HepG2 (cell line): ENCODE measurements at regions not wholly inside any gene's neighbourhood (a gene's known extent, or its start where the extent isn't known, plus 50 kb on each side); places are given as distances from the start of the nearest gene placed in this dataset.

Experiments
- ATAC-seq: fragments of 200-7000 bp; cut with Tn5 transposase; 3 replicates; pipeline ENCODE4 v1.9.1; 2020; ENCODE audit warnings: mild to moderate bottlenecking, moderate library complexity
- BruUV-seq: library from RNA; stranded (reverse); fragments of 400-500 nt; replicated peaks from 2 replicates; lab custom pipeline; 2021; lab: Mats Ljungman, UMichigan
- CTCF ChIA-PET: fragments of 300-600 bp; formaldehyde crosslinking; extraction: SDS; loops from one replicate; lab custom pipeline; 2021; ENCODE audit warnings: low total read pairs, inconsistent platforms, low intra/inter-chr PET ratio; lab: Yijun Ruan, JAX
- POLR2A ChIA-PET: fragments of 350-600 bp; sonication (Branson Sonifier 250); formaldehyde crosslinking; loops from one replicate; lab custom pipeline; 2020; ENCODE audit warnings: antibody characterized with exemption, inconsistent platforms; lab: Yijun Ruan, JAX
- DNase-seq: peaks from one replicate; pipeline ENCODE4 v3.0.0-alpha.2; 2015; ENCODE audit warnings: low spot score
- FAIRE-seq: peaks from 3 replicates; lab custom pipeline; 2011; peaks lifted over from hg19 to GRCh38; lab: Jason Lieb, UNC
- H2AFZ ChIP-seq: one replicate; pipeline ENCODE4 v1.6.1; 2011; ENCODE audit warnings: low read length, inconsistent platforms
- H3K27ac ChIP-seq: fragments of 300-600 bp; 3 replicates; pipeline ENCODE4 v1.8.0; 2011; ENCODE audit warnings: mixed run types, mild to moderate bottlenecking, mixed read lengths, low read length, inconsistent platforms; ENCODE audit not compliant: insufficient read depth; ENCODE audit errors: extremely low read length
- H3K27me3 ChIP-seq, 2 experiments: fragments of 200-600 bp in 1 of 2; 2 replicates in 1 of 2; 3 replicates in 1 of 2; pipeline versions ENCODE4 v1.6.0 to v1.8.0; 2011; ENCODE audit warnings: low read length in 2 of 2, mild to moderate bottlenecking in 2 of 2, moderate library complexity in 2 of 2, inconsistent platforms in 1 of 2; ENCODE audit not compliant: insufficient read depth in 2 of 2, control insufficient read depth in 1 of 2
- H3K36me3 ChIP-seq, 2 experiments: fragments of 200-600 bp in 1 of 2; replicated peaks in 1 of 2; 2 replicates in 1 of 2; 3 replicates in 1 of 2; pipeline versions ENCODE4 v1.5.1 to v1.8.0; 2011; ENCODE audit warnings: low read length in 2 of 2, inconsistent platforms in 1 of 2; ENCODE audit not compliant: insufficient read depth in 2 of 2, control insufficient read depth in 1 of 2
- H3K4me1 ChIP-seq: 2 replicates; pipeline ENCODE4 v1.5.1; 2012; ENCODE audit warnings: low read length, inconsistent platforms; ENCODE audit not compliant: insufficient read depth
- H3K4me2 ChIP-seq: 2 replicates; pipeline ENCODE4 v1.6.0; 2011; ENCODE audit warnings: low read depth, low read length, inconsistent platforms
- H3K4me3 ChIP-seq, 3 experiments: fragments of 200-600 bp in 1 of 3; sonication (generic), shearing (Covaris generic) in 1 of 3; replicated peaks in 1 of 3; 2 replicates each; pipeline ENCODE4 v1.5.1; 2011 to 2016; ENCODE audit warnings: low read length in 3 of 3, inconsistent platforms in 2 of 3, low read depth in 2 of 3, mild to moderate bottlenecking in 2 of 3, control low read depth in 1 of 3, mixed read lengths in 1 of 3; ENCODE audit not compliant: insufficient read depth in 1 of 3
- H3K79me2 ChIP-seq: one replicate; pipeline ENCODE4 v1.6.1; 2011; ENCODE audit warnings: low read length, inconsistent platforms; ENCODE audit not compliant: insufficient read depth
- H3K9ac ChIP-seq: 2 replicates; pipeline ENCODE4 v1.6.0; 2011; ENCODE audit warnings: mild to moderate bottlenecking, low read depth, low read length, inconsistent platforms; ENCODE audit not compliant: insufficient read depth
- H3K9me3 ChIP-seq: 2 replicates; pipeline ENCODE4 v1.5.1; 2012; ENCODE audit warnings: mild to moderate bottlenecking, low read length
- H4K20me1 ChIP-seq: 2 replicates; pipeline ENCODE4 v1.6.0; 2011; ENCODE audit warnings: inconsistent platforms, mild to moderate bottlenecking, low read length, moderate library complexity; ENCODE audit not compliant: insufficient read depth
- FOXP1 ChIP-seq, 2 experiments: fragments of 450-650 bp in 1 of 2; IDR thresholded peaks; 2 replicates each; pipeline ENCODE4 v1.6.1; 2017 to 2018; ENCODE audit warnings: antibody characterized with exemption in 1 of 2
- HMGA1 ChIP-seq: sonication (generic); formaldehyde crosslinking; conservative IDR thresholded peaks from 2 replicates; pipeline ENCODE4 v1.4.0; 2020; ENCODE audit warnings: missing genetic modification reagents
- MAFK ChIP-seq, 2 experiments: IDR thresholded peaks in 1 of 2; conservative IDR thresholded peaks in 1 of 2; 2 replicates each; pipeline ENCODE4 v1.6.1; 2011; ENCODE audit warnings: improper control_type of control experiment in 2 of 2, low read length in 2 of 2
- THAP11 ChIP-seq: IDR thresholded peaks from 2 replicates; pipeline ENCODE4 v1.6.1; 2016; ENCODE audit warnings: missing biosample characterization, missing genetic modification reagents
- ZEB1 ChIP-seq: IDR thresholded peaks from 2 replicates; pipeline ENCODE4 v1.6.1; 2012; ENCODE audit warnings: mild to moderate bottlenecking, low read depth, inconsistent platforms; ENCODE audit not compliant: insufficient replicate concordance
- ZFP36 ChIP-seq: fragments of 150-350 bp; IDR thresholded peaks from 2 replicates; pipeline ENCODE4 v1.6.1; 2018; ENCODE audit warnings: borderline replicate concordance, low read length, low read depth; ENCODE audit not compliant: partially characterized antibody
- ZNF382 ChIP-seq: sonication (generic); formaldehyde crosslinking; IDR thresholded peaks from 2 replicates; pipeline ENCODE4 v1.5.0; 2020; ENCODE audit warnings: missing genetic modification reagents, mild to moderate bottlenecking, borderline replicate concordance
- ZNF674 ChIP-seq: sonication (generic); formaldehyde crosslinking; IDR thresholded peaks from 2 replicates; pipeline ENCODE4 v1.5.0; 2020; ENCODE audit warnings: low read depth, mild to moderate bottlenecking, missing genetic modification reagents
- ZNF703 ChIP-seq: sonication (generic); formaldehyde crosslinking; IDR thresholded peaks from 2 replicates; pipeline ENCODE4 v1.5.1; 2020; ENCODE audit warnings: missing genetic modification reagents, mild to moderate bottlenecking, moderate library complexity, borderline replicate concordance
- WGBS: methylation state at CpG from one replicate; pipeline ENCODE4 v1.1.6; 2017; ENCODE audit warnings: low lambda C conversion rate; 5-methylcytosine and 5-hydroxymethylcytosine counted together
- in situ Hi-C: cut with HindIII; loops from 2 replicates; pipeline ENCODE4 v1.10.0; 2017; ENCODE audit warnings: low pct_unique_long_range_greater_than_20kb; ENCODE audit not compliant: extremely low pct_ligation_motif_present
- intact Hi-C: fragments of 100-400 bp; cut with micrococcal nuclease; formaldehyde crosslinking; loops from one replicate; pipeline ENCODE4 v1.10.0; 2022; ENCODE audit not compliant: unreplicated experiment
- TF ChIP-seq, protein P1 (sequence below), 2 experiments: sonication (generic) in 1 of 2; formaldehyde crosslinking in 1 of 2; IDR thresholded peaks; 2 replicates each; pipeline versions ENCODE4 v1.5.1 to v1.6.1; 2011 to 2020; ENCODE audit warnings: borderline replicate concordance in 1 of 2, low read depth in 1 of 2, low read length in 1 of 2, mild to moderate bottlenecking in 1 of 2, missing genetic modification reagents in 1 of 2, moderate library complexity in 1 of 2

DNA sequence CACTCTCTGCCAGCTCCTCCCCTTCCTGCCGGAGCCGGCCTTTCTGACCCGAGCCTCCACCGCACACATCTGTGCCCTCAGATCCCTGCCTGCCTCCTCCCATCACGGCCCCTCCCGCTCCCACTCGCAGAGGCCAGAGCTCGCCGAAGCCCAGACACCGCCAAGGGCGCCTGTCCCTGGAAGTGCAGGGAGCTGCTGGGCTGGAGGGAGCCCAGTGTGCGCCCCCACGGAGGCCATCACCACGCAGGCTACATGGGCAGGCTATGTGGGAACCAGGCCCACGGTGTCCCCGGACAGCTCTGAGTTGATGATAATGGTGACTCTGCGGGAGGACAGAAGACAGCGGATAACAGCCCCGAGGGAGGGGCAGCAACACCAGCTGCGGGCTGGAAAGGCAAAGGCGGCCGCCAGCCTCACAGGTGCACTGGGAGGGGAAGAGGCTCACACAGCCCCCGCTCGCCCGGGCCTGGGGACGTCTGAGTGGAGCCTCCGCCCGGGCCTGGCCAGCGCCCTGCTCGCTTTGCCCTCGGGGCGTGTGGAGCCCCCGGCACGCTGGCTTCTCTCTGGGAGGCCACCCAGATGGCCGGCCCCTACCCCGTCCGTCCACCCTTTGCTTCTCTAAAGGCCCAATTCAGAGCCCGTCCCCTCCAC lies 154.9 kb downstream of the DLL1 start:
- Histone ChIP-seq H3K9ac (no peak overlapping the region), H3K4me2 (no peak overlapping the region), H3K4me3 (no peak overlapping the region), H4K20me1 (no peaks in the 10 kb centered on the region), H3K4me1 (no peaks in the 10 kb centered on the region), H2AFZ (no peak overlapping the region), H3K27ac (no peak overlapping the region), H3K27me3 (peaks cover 6 to 15% of the 10 kb centered on the region in 2 experiments; a peak in 3 of 5 replicates), H3K79me2 (no peaks in the 10 kb centered on the region), H3K9me3 (no peaks in the 10 kb centered on the region), H3K36me3 (no peaks in the 10 kb centered on the region)
- no peak for TF ChIP-seq ZFP36
- TF ChIP-seq ZNF703 (CRISPR knock-in tag) = no peak
- no peak for TF ChIP-seq ZNF382 (CRISPR knock-in tag)
- no peak for TF ChIP-seq HMGA1
- TF ChIP-seq ZNF674 (CRISPR knock-in tag) = no peak
- no peak for TF ChIP-seq FOXP1 (IDR thresholded peaks at IDR 0.05)
- no peak for TF ChIP-seq FOXP1 (CRISPR knock-in tag; IDR thresholded peaks at IDR 0.05)
- no peak for TF ChIP-seq ZEB1
- TF ChIP-seq, protein P1, sequence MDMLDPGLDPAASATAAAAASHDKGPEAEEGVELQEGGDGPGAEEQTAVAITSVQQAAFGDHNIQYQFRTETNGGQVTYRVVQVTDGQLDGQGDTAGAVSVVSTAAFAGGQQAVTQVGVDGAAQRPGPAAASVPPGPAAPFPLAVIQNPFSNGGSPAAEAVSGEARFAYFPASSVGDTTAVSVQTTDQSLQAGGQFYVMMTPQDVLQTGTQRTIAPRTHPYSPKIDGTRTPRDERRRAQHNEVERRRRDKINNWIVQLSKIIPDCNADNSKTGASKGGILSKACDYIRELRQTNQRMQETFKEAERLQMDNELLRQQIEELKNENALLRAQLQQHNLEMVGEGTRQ (IDR thresholded peaks at IDR 0.05; ENCODE audit: low read depth, low read length) = no peak
- TF ChIP-seq, protein P1 (CRISPR knock-in tag; IDR thresholded peaks at IDR 0.05; ENCODE audit: borderline replicate concordance) = no peak
- no peak for TF ChIP-seq THAP11 (CRISPR knock-in tag)
- TF ChIP-seq MAFK (conservative IDR thresholded peaks at IDR 0.05 in 1 of 2, IDR thresholded peaks at IDR 0.05 in 1 of 2; ENCODE audit: low read length in 2 of 2) = no peak
- FAIRE-seq = no peak
- BruUV-seq = no TSS peak
- in situ Hi-C loops (no loop called here), intact Hi-C loops (no loop called here)
- no peak for DNase-seq
- POLR2A ChIA-PET = no interaction called here
- WGBS = 59% methylated on average over 22 of the region's 38 CpGs
- CTCF ChIA-PET = no interaction called here
- ATAC-seq = no peak
